ENCODE measurements at regions not wholly inside any gene's neighbourhood (a gene's known extent, or its start where the extent isn't known, plus 50 kb on each side); places are given as distances from the start of the nearest gene placed in this dataset.
"Not testable (repeated sequence)": the region's sequence is repeated elsewhere in the genome, so short reads cannot be mapped to it uniquely, and the experiment has no call there.

DNA sequence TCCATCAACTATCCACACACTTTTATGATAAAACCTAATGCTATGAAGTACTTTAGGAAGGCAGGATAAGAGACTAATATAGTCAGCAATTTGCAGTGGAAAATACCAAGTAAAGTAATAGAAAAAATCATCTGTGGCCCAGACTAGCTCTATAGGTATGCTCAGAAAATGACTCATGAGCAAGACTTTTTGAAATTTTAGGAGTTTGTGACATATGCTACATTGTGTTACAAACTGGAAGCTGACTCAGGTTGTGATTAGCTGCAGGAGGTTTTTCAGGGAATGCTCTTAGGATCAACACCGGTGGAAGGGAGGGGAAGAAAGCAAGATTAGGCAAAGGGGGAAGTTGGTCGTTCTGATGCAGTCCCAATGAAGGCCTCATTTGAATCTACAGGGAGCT, 56.1 kb downstream of the FEZF1 start:
- no peak overlapping the region for H3K4me2 ChIP-seq (ENCODE audit: unreplicated experiment)
- H4K20me1 ChIP-seq (ENCODE audit: insufficient read depth), result no peaks in the 10 kb centered on the region
- H3K9ac ChIP-seq, result no peak overlapping the region
- H3F3A ChIP-seq (ENCODE audit: insufficient read depth), result no peaks in the 10 kb centered on the region
- no peaks in the 10 kb centered on the region for H3K4me1 ChIP-seq (ENCODE audit: insufficient read depth)
- H3K36me3 ChIP-seq (ENCODE audit: low read depth), result no peaks in the 10 kb centered on the region
- H2AFZ ChIP-seq, result no peak overlapping the region
- no peak overlapping the region for H3K27ac ChIP-seq
- no peaks in the 10 kb centered on the region for H3K9me2 ChIP-seq (ENCODE audit: insufficient read depth)
- 12 to 16% methylated on average over 2 of the region's 2 CpGs for WGBS, 2 experiments (ENCODE audit: low coverage in 1 of 2, low lambda C conversion rate in 2 of 2, missing lambda C conversion rate in 2 of 2)
- no peaks in the 10 kb centered on the region for H3K9me3 ChIP-seq (ENCODE audit: low read depth)
- no peaks in the 10 kb centered on the region for H3K79me2 ChIP-seq (ENCODE audit: insufficient read depth)
- TF ChIP-seq EZH2 (IDR thresholded peaks at IDR 0.05; ENCODE audit: insufficient read depth, poor library complexity, severe bottlenecking) (no peak), EZH2phosphoT487 (IDR thresholded peaks at IDR 0.05; ENCODE audit: insufficient read depth, low read depth) (no peak)
- H3K4me3 ChIP-seq, result no peak overlapping the region
- in situ Hi-C loops (cut with MboI), result no loop called here
- peak; percentile 5 for DNase-seq
- H3K27me3 ChIP-seq (replicated peaks; ENCODE audit: insufficient read depth), result no peaks in the 10 kb centered on the region

GRCh38 chr7:122238729-122239128, 65.8 kb downstream of the FEZF1 start:
- H2AFZ ChIP-seq; H4K20me1 ChIP-seq (ENCODE audit: insufficient read depth); H3K4me3 ChIP-seq; H3K9me3 ChIP-seq (ENCODE audit: low read depth); H3F3A ChIP-seq (ENCODE audit: insufficient read depth); H3K4me2 ChIP-seq (ENCODE audit: unreplicated experiment); in situ Hi-C loops (cut with MboI); H3K79me2 ChIP-seq (ENCODE audit: insufficient read depth); H3K4me1 ChIP-seq (ENCODE audit: insufficient read depth); H3K9ac ChIP-seq; DNase-seq; H3K27me3 ChIP-seq (replicated peaks; ENCODE audit: insufficient read depth); H3K9me2 ChIP-seq (ENCODE audit: insufficient read depth); H3K36me3 ChIP-seq (ENCODE audit: low read depth); H3K27ac ChIP-seq: not testable (repeated sequence)
- 47 to 66% methylated on average over 10 to 12 of the region's 14 CpGs for WGBS, 2 experiments (ENCODE audit: low coverage in 1 of 2, low lambda C conversion rate in 2 of 2, missing lambda C conversion rate in 2 of 2)

GRCh38 chr7:122238297-122238696, 66.3 kb downstream of the FEZF1 start:
- in situ Hi-C loops (cut with MboI); DNase-seq: not testable (repeated sequence)
- WGBS, 2 experiments (ENCODE audit: low coverage in 1 of 2, low lambda C conversion rate in 2 of 2, missing lambda C conversion rate in 2 of 2), result 60 to 79% methylated on average over 13 of the region's 13 CpGs

GRCh38 chr7:122225874-122226273, 78.7 kb downstream of the FEZF1 start:
- Histone ChIP-seq H2AFZ (no peak overlapping the region), H3K4me1 (ENCODE audit: insufficient read depth) (no peaks in the 10 kb centered on the region), H3K4me2 (ENCODE audit: unreplicated experiment) (no peak overlapping the region), H3K27me3 (replicated peaks; ENCODE audit: insufficient read depth) (no peaks in the 10 kb centered on the region), H3K9ac (no peak overlapping the region), H3K36me3 (ENCODE audit: low read depth) (no peaks in the 10 kb centered on the region), H3K27ac (no peak overlapping the region), H4K20me1 (ENCODE audit: insufficient read depth) (no peaks in the 10 kb centered on the region), H3K9me2 (ENCODE audit: insufficient read depth) (no peaks in the 10 kb centered on the region), H3K9me3 (ENCODE audit: low read depth) (no peaks in the 10 kb centered on the region), H3K4me3 (no peak overlapping the region), H3K79me2 (ENCODE audit: insufficient read depth) (no peaks in the 10 kb centered on the region), H3F3A (ENCODE audit: insufficient read depth) (no peaks in the 10 kb centered on the region)
- in situ Hi-C loops (cut with MboI), result no loop called here
- TF ChIP-seq EZH2 (IDR thresholded peaks at IDR 0.05; ENCODE audit: insufficient read depth, poor library complexity, severe bottlenecking) (no peak), EZH2phosphoT487 (IDR thresholded peaks at IDR 0.05; ENCODE audit: insufficient read depth, low read depth) (no peak)
- DNase-seq, result no peak
- WGBS, 2 experiments (ENCODE audit: low coverage in 1 of 2, low lambda C conversion rate in 2 of 2, missing lambda C conversion rate in 2 of 2), result 10 to 15% methylated on average over 3 of the region's 3 CpGs

More at GRCh38 chr7:122238297-122238696, 66.3 kb downstream of the FEZF1 start:
- not testable (repeated sequence) for H3K9ac ChIP-seq; H3K9me2 ChIP-seq (ENCODE audit: insufficient read depth); H3K4me1 ChIP-seq (ENCODE audit: insufficient read depth); H3F3A ChIP-seq (ENCODE audit: insufficient read depth); H4K20me1 ChIP-seq (ENCODE audit: insufficient read depth); H3K36me3 ChIP-seq (ENCODE audit: low read depth); H3K27ac ChIP-seq; H3K79me2 ChIP-seq (ENCODE audit: insufficient read depth); H3K4me3 ChIP-seq; H3K27me3 ChIP-seq (replicated peaks; ENCODE audit: insufficient read depth); H3K4me2 ChIP-seq (ENCODE audit: unreplicated experiment); H2AFZ ChIP-seq; H3K9me3 ChIP-seq (ENCODE audit: low read depth)

- no peaks in the 10 kb centered on the region for H3K4me1 ChIP-seq (ENCODE audit: insufficient read depth)
- no peaks in the 10 kb centered on the region for H3F3A ChIP-seq (ENCODE audit: insufficient read depth)
- no peaks in the 10 kb centered on the region for H3K27me3 ChIP-seq (replicated peaks; ENCODE audit: insufficient read depth)
- no peak overlapping the region for H3K9ac ChIP-seq
- H2AFZ ChIP-seq, result no peak overlapping the region
- H3K9me2 ChIP-seq (ENCODE audit: insufficient read depth), result no peaks in the 10 kb centered on the region
- H3K4me3 ChIP-seq, result no peak overlapping the region
- H3K27ac ChIP-seq, result no peak overlapping the region
- H3K36me3 ChIP-seq (ENCODE audit: low read depth), result no peaks in the 10 kb centered on the region
- H4K20me1 ChIP-seq (ENCODE audit: insufficient read depth), result no peaks in the 10 kb centered on the region
- H3K79me2 ChIP-seq (ENCODE audit: insufficient read depth), result no peaks in the 10 kb centered on the region
- in situ Hi-C loops (cut with MboI), result loop anchor here (10.0 kb wide), 1 partner anchor 315 kb away; no protein-coding TSS in a partner anchor
- peak; percentile 38 for DNase-seq
- no peaks in the 10 kb centered on the region for H3K9me3 ChIP-seq (ENCODE audit: low read depth)
- no peak overlapping the region for H3K4me2 ChIP-seq (ENCODE audit: unreplicated experiment)
- no peak for TF ChIP-seq EZH2phosphoT487 (IDR thresholded peaks at IDR 0.05; ENCODE audit: insufficient read depth, low read depth)
- TF ChIP-seq EZH2 (IDR thresholded peaks at IDR 0.05; ENCODE audit: insufficient read depth, poor library complexity, severe bottlenecking), result no peak
These were observed 75.3 kb upstream of the AASS start for GRCh38 chr7:122219253-122219865.
